ENCODE measurements at regions not wholly inside any gene's neighbourhood (a gene's known extent, or its start where the extent isn't known, plus 50 kb on each side); places are given as distances from the start of the nearest gene placed in this dataset.

- H3K27me3 Mint-ChIP-seq (ENCODE audit: low read depth) = no peaks in the 10 kb centered on the region
- H3K4me1 Mint-ChIP-seq = no peaks in the 10 kb centered on the region
- ChIA-PET POLR2A (no interaction called here), CTCF (no interaction called here)
- TF ChIP-seq FOXP4 (CRISPR knock-in tag; IDR thresholded peaks at IDR 0.05) (no peak), ZBTB43 (CRISPR knock-in tag; IDR thresholded peaks at IDR 0.05) (no peak), GTF2I (CRISPR knock-in tag; conservative IDR thresholded peaks at IDR 0.05) (no peak), ZNF263 (CRISPR knock-in tag; IDR thresholded peaks at IDR 0.05; ENCODE audit: low read depth) (no peak), E2F5 (CRISPR knock-in tag; IDR thresholded peaks at IDR 0.05) (no peak), CDX4 (CRISPR knock-in tag; IDR thresholded peaks at IDR 0.05; ENCODE audit: borderline replicate concordance) (no peak), PRRX2 (CRISPR knock-in tag; IDR thresholded peaks at IDR 0.05) (no peak), ATF2 (CRISPR knock-in tag; IDR thresholded peaks at IDR 0.05; ENCODE audit: borderline replicate concordance, low read depth) (no peak), CREB1 (CRISPR knock-in tag; IDR thresholded peaks at IDR 0.05) (no peak), IRF2 (CRISPR knock-in tag; IDR thresholded peaks at IDR 0.05; ENCODE audit: borderline replicate concordance, low read depth) (no peak), FOXP1 (CRISPR knock-in tag; IDR thresholded peaks at IDR 0.05; ENCODE audit: borderline replicate concordance) (no peak), ELF4 (CRISPR knock-in tag; IDR thresholded peaks at IDR 0.05; ENCODE audit: low read depth) (no peak), ZNF396 (CRISPR knock-in tag; IDR thresholded peaks at IDR 0.05; ENCODE audit: borderline replicate concordance) (no peak), SP1 (CRISPR knock-in tag; conservative IDR thresholded peaks at IDR 0.05) (no peak), TEAD4 (CRISPR knock-in tag; IDR thresholded peaks at IDR 0.05) (no peak), ZNF425 (CRISPR knock-in tag; conservative IDR thresholded peaks at IDR 0.05) (no peak), NR2C2 (CRISPR knock-in tag; IDR thresholded peaks at IDR 0.05) (no peak), ARID4B (CRISPR knock-in tag; IDR thresholded peaks at IDR 0.05; ENCODE audit: borderline replicate concordance) (no peak)
- H3K27ac Mint-ChIP-seq = no peak overlapping the region
- DNase-seq (ENCODE audit: low spot score) = no peak
- no peaks in the 10 kb centered on the region for H3K36me3 Mint-ChIP-seq
- H3K4me3 Mint-ChIP-seq = no peak overlapping the region
- peaks cover 3% of the 10 kb centered on the region; the same call in 1 of the 2 replicates for H3K9me3 Mint-ChIP-seq
- no peak for ATAC-seq
These were observed 2426.5 kb upstream of the PCDH20 start for GRCh38 chr13:63842102-63842501.
